GM18867 (cell line): ENCODE measurements at regions not wholly inside any gene's neighbourhood (a gene's known extent, or its start where the extent isn't known, plus 50 kb on each side); places are given as distances from the start of the nearest gene placed in this dataset.

Experiments used
- ATAC-seq: cut with Tn5 transposase; IDR thresholded peaks from one replicate; pipeline ENCODE4 v1.9.1; 2021; ENCODE audit warnings: mild to moderate bottlenecking, moderate library complexity; ENCODE audit not compliant: unreplicated experiment

- no peak for ATAC-seq
These were observed 287.4 kb downstream of the C7orf25 start for GRCh38 chr7:42624471-42624870.

- no peak for ATAC-seq
These were observed 290.2 kb downstream of the C7orf25 start for GRCh38 chr7:42621543-42622219.

GRCh38 chr7:42618651-42619360 lies 293.1 kb downstream of the C7orf25 start:
- ATAC-seq, result no peak

GRCh38 chr7:42617806-42618457 lies 293.9 kb downstream of the C7orf25 start:
- ATAC-seq, result no peak

- ATAC-seq, result no peak
These were observed 294.7 kb downstream of the C7orf25 start for GRCh38 chr7:42617071-42617765.

- ATAC-seq, result no peak
These were observed 297.2 kb downstream of the C7orf25 start for GRCh38 chr7:42614636-42615035.

GRCh38 chr7:42611961-42612360 lies 299.9 kb downstream of the C7orf25 start:
- ATAC-seq, result no peak

- no peak for ATAC-seq
These were observed 300.5 kb downstream of the C7orf25 start for GRCh38 chr7:42611289-42611928.

GRCh38 chr7:42606193-42606905 lies 305.5 kb downstream of the C7orf25 start:
- no peak for ATAC-seq

GRCh38 chr7:42605406-42606192 lies 306.3 kb downstream of the C7orf25 start:
- ATAC-seq, result no peak

GRCh38 chr7:42603496-42603895 lies 308.4 kb downstream of the C7orf25 start:
- ATAC-seq, result no peak

GRCh38 chr7:42597300-42597699 lies 314.6 kb downstream of the C7orf25 start:
- no peak for ATAC-seq

GRCh38 chr7:42596737-42597136 lies 315.1 kb downstream of the C7orf25 start:
- ATAC-seq, result no peak

- ATAC-seq, result no peak
These were observed 318.0 kb downstream of the C7orf25 start for GRCh38 chr7:42593860-42594259.

GRCh38 chr7:42590771-42591310 lies 321.0 kb downstream of the C7orf25 start:
- no peak for ATAC-seq

- no peak for ATAC-seq
These were observed 323.0 kb downstream of the C7orf25 start for GRCh38 chr7:42588876-42589275.

- ATAC-seq, result no peak
These were observed 324.1 kb downstream of the C7orf25 start for GRCh38 chr7:42587806-42588205.

GRCh38 chr7:42580061-42580460 lies 331.8 kb downstream of the C7orf25 start:
- no peak for ATAC-seq

- no peak for ATAC-seq
These were observed 336.7 kb downstream of the C7orf25 start for GRCh38 chr7:42575171-42575570.
